GM18951 (cell line): ENCODE measurements at regions not wholly inside any gene's neighbourhood (a gene's known extent, or its start where the extent isn't known, plus 50 kb on each side); places are given as distances from the start of the nearest gene placed in this dataset.

ENCODE experiments used
- POLR2A ChIP-seq: IDR thresholded peaks from 4 replicates; pipeline ENCODE4 v1.6.1; 2011; ENCODE audit warnings: mild to moderate bottlenecking; ENCODE audit not compliant: insufficient read length, insufficient read depth; ENCODE audit errors: extremely low read depth
- in situ Hi-C: fragments of 300-500 bp; cut with MboI; formaldehyde crosslinking; loops from one replicate; pipeline ENCODE4 v1.12.0; 2022; ENCODE audit warnings: low sequenced_read_pairs, mixed read lengths, inconsistent platforms; ENCODE audit not compliant: unreplicated experiment

- TF ChIP-seq POLR2A, result no peak
- in situ Hi-C loops, result no loop called here
Measured at GRCh38 chr17:27381007-27381501, 75.2 kb upstream of the KSR1 start.

GRCh38 chr17:27382025-27382424 is 74.2 kb upstream of the KSR1 start:
- TF ChIP-seq POLR2A, result no peak
- in situ Hi-C loops, result no loop called here

- no peak for TF ChIP-seq POLR2A
- in situ Hi-C loops, result no loop called here
Measured at GRCh38 chr17:27384261-27384701, 72.0 kb upstream of the KSR1 start.

GRCh38 chr17:27384726-27385125 is 71.5 kb upstream of the KSR1 start:
- no peak for TF ChIP-seq POLR2A
- in situ Hi-C loops, result no loop called here

- in situ Hi-C loops, result no loop called here
- TF ChIP-seq POLR2A, result no peak
Measured at GRCh38 chr17:27385626-27386025, 70.6 kb upstream of the KSR1 start.

- TF ChIP-seq POLR2A, result no peak
- in situ Hi-C loops, result no loop called here
Measured at GRCh38 chr17:27386206-27387075, 69.8 kb upstream of the KSR1 start.

- no peak for TF ChIP-seq POLR2A
- in situ Hi-C loops, result no loop called here
Measured at GRCh38 chr17:27389542-27390140, 66.6 kb upstream of the KSR1 start.

- in situ Hi-C loops, result no loop called here
Measured at GRCh38 chr17:27390540-27390939, 65.7 kb upstream of the KSR1 start.

GRCh38 chr17:27391427-27391826 is 64.8 kb upstream of the KSR1 start:
- TF ChIP-seq POLR2A, result no peak

More at GRCh38 chr17:27390540-27390939, 65.7 kb upstream of the KSR1 start:
- TF ChIP-seq POLR2A, result no peak

GRCh38 chr17:27396045-27396444 is 60.2 kb upstream of the KSR1 start:
- in situ Hi-C loops, result no loop called here

More at GRCh38 chr17:27391427-27391826, 64.8 kb upstream of the KSR1 start:
- in situ Hi-C loops, result no loop called here

GRCh38 chr17:27396941-27397340 is 59.3 kb upstream of the KSR1 start:
- no peak for TF ChIP-seq POLR2A
- in situ Hi-C loops, result no loop called here

More at GRCh38 chr17:27396045-27396444, 60.2 kb upstream of the KSR1 start:
- TF ChIP-seq POLR2A, result no peak

GRCh38 chr17:27398691-27399090 is 57.6 kb upstream of the KSR1 start:
- in situ Hi-C loops, result no loop called here
- TF ChIP-seq POLR2A, result no peak

GRCh38 chr17:27400991-27401390 is 55.3 kb upstream of the KSR1 start:
- no peak for TF ChIP-seq POLR2A
- in situ Hi-C loops, result no loop called here

GRCh38 chr17:27402943-27403342 is 53.3 kb upstream of the KSR1 start:
- in situ Hi-C loops, result no loop called here
- TF ChIP-seq POLR2A, result no peak
